ENCODE measurements at regions not wholly inside any gene's neighbourhood (a gene's known extent, or its start where the extent isn't known, plus 50 kb on each side); places are given as distances from the start of the nearest gene placed in this dataset.

GRCh38 chr4:149076401-149076800 is 634.2 kb upstream of the NR3C2 start:
- FAIRE-seq (no peak), DNase-seq (ENCODE audit: low spot score) (no peak), ATAC-seq (no peak)
- Histone ChIP-seq H4K20me1 (ENCODE audit: insufficient read depth, low read length) (no peaks in the 10 kb centered on the region), H3K4me1 (ENCODE audit: insufficient read depth, low read length) (no peaks in the 10 kb centered on the region), H3K4me3 (replicated peaks in 1 of 3; ENCODE audit: insufficient read depth in 1 of 3, low read depth in 2 of 3, low read length in 3 of 3) (no peak overlapping the region), H3K4me2 (ENCODE audit: low read depth, low read length) (no peak overlapping the region), H3K9me3 (ENCODE audit: low read length) (peaks cover 23% of the 10 kb centered on the region; the same call in 1 of the 2 replicates), H3K27me3 (ENCODE audit: control insufficient read depth in 1 of 2, insufficient read depth in 2 of 2, low read length in 2 of 2) (no peaks in the 10 kb centered on the region), H3K9ac (ENCODE audit: insufficient read depth, low read depth, low read length) (no peak overlapping the region), H2AFZ (ENCODE audit: low read length) (no peak overlapping the region), H3K27ac (ENCODE audit: extremely low read length, insufficient read depth, low read length) (no peak overlapping the region), H3K36me3 (replicated peaks in 1 of 2; ENCODE audit: control insufficient read depth in 1 of 2, insufficient read depth in 2 of 2, low read length in 2 of 2) (no peaks in the 10 kb centered on the region), H3K79me2 (ENCODE audit: insufficient read depth, low read length) (no peaks in the 10 kb centered on the region)
- TF ChIP-seq ZBTB43 (CRISPR knock-in tag; conservative IDR thresholded peaks at IDR 0.05) (no peak), ZNF772 (CRISPR knock-in tag; IDR thresholded peaks at IDR 0.05) (no peak), ZNF747 (CRISPR knock-in tag; IDR thresholded peaks at IDR 0.05; ENCODE audit: borderline replicate concordance) (no peak), ZNF619 (CRISPR knock-in tag; IDR thresholded peaks at IDR 0.05) (no peak), ZBTB38 (CRISPR knock-in tag; IDR thresholded peaks at IDR 0.05) (no peak), ZNF816 (CRISPR knock-in tag; IDR thresholded peaks at IDR 0.05; ENCODE audit: borderline replicate concordance) (no peak), KLF9 (CRISPR knock-in tag; IDR thresholded peaks at IDR 0.05; ENCODE audit: low read depth) (no peak), BORCS8-MEF2B (CRISPR knock-in tag; IDR thresholded peaks at IDR 0.05) (no peak), CENPBD1 (CRISPR knock-in tag; IDR thresholded peaks at IDR 0.05; ENCODE audit: borderline replicate concordance, low read depth) (no peak), ZFP1 (CRISPR knock-in tag; IDR thresholded peaks at IDR 0.05) (no peak), ERF (CRISPR knock-in tag; IDR thresholded peaks at IDR 0.05) (no peak)
- CTCF ChIA-PET (ENCODE audit: low intra/inter-chr PET ratio, low total read pairs) = no interaction called here
- intact Hi-C loops (cut with micrococcal nuclease; ENCODE audit: unreplicated experiment) = no loop called here
- 0% methylated on average over 1 of the region's 1 CpG for WGBS (ENCODE audit: low lambda C conversion rate)
- POLR2A ChIA-PET = no interaction called here
- in situ Hi-C loops (cut with HindIII; ENCODE audit: extremely low pct_ligation_motif_present, low pct_unique_long_range_greater_than_20kb) = no loop called here
- BruUV-seq (replicated peaks) = no TSS peak

Measured in HepG2 (cell line).